Left lung (tissue), 4 donors: ENCODE measurements at regions not wholly inside any gene's neighbourhood (a gene's known extent, or its start where the extent isn't known, plus 50 kb on each side); places are given as distances from the start of the nearest gene placed in this dataset.

Source experiments
- ATAC-seq: fragments of 200-7000 bp; cut with Tn5 transposase; one replicate; pipeline ENCODE4 v1.9.1; 2020; ENCODE audit warnings: moderate library complexity
- DNase-seq, 4 donors: peaks; one replicate each; pipeline ENCODE4 v3.0.0-alpha.2; 2013 to 2020
- H3K27ac ChIP-seq, 2 donors: fragments of 200-600 bp; sonication (generic) in 1 of 2; one replicate each; pipeline versions ENCODE4 v1.5.0 to v1.8.0; 2020 to 2021
- H3K27me3 ChIP-seq, 2 donors: fragments of 200-600 bp; sonication (generic) in 1 of 2; one replicate each; pipeline versions ENCODE4 v1.5.0 to v1.8.0; 2020 to 2021
- H3K36me3 ChIP-seq, 2 donors: fragments of 200-600 bp; sonication (generic) in 1 of 2; one replicate each; pipeline versions ENCODE4 v1.5.0 to v1.8.0; 2020 to 2021
- H3K4me1 ChIP-seq, 2 donors: fragments of 200-600 bp; one replicate each; pipeline ENCODE4 v1.8.0; 2021
- H3K4me3 ChIP-seq, 2 donors: fragments of 200-600 bp; sonication (generic) in 1 of 2; one replicate each; pipeline versions ENCODE4 v1.5.0 to v1.8.0; 2020 to 2021; ENCODE audit warnings: mild to moderate bottlenecking in 1 of 2
- H3K9me3 ChIP-seq, 2 donors: fragments of 200-600 bp; sonication (generic) in 1 of 2; one replicate each; pipeline versions ENCODE4 v1.5.0 to v1.8.0; 2020 to 2021
- intact Hi-C, 2 donors: fragments of 100-400 bp; cut with DNase I; formaldehyde crosslinking; loops; one replicate each; pipeline versions ENCODE4 v1.11.2 to v1.14.2; 2022
- TF ChIP-seq, protein P1 (sequence below), 2 donors: fragments of 200-600 bp; sonication (generic) in 1 of 2; IDR thresholded peaks; one replicate each; pipeline versions ENCODE4 v1.5.0 to v1.8.0; 2021; ENCODE audit warnings: antibody characterized with exemption in 2 of 2
- donor health status: DM: no; HTN: yes; CAD: no.
- donor health status: DM: no; HTN: no; CAD: no.

- TF ChIP-seq, protein P1, sequence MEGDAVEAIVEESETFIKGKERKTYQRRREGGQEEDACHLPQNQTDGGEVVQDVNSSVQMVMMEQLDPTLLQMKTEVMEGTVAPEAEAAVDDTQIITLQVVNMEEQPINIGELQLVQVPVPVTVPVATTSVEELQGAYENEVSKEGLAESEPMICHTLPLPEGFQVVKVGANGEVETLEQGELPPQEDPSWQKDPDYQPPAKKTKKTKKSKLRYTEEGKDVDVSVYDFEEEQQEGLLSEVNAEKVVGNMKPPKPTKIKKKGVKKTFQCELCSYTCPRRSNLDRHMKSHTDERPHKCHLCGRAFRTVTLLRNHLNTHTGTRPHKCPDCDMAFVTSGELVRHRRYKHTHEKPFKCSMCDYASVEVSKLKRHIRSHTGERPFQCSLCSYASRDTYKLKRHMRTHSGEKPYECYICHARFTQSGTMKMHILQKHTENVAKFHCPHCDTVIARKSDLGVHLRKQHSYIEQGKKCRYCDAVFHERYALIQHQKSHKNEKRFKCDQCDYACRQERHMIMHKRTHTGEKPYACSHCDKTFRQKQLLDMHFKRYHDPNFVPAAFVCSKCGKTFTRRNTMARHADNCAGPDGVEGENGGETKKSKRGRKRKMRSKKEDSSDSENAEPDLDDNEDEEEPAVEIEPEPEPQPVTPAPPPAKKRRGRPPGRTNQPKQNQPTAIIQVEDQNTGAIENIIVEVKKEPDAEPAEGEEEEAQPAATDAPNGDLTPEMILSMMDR (IDR thresholded peaks at IDR 0.05) = no peak
- Histone ChIP-seq H3K4me1 (peaks cover 4 to 14% of the 10 kb centered on the region in 2 donors), H3K27ac (no peak overlapping the region), H3K36me3 (no peaks in the 10 kb centered on the region), H3K27me3 (no peaks in the 10 kb centered on the region), H3K9me3 (no peaks in the 10 kb centered on the region), H3K4me3 (no peak overlapping the region)
- DNase-seq = no peak
- intact Hi-C loops = no loop called here
- ATAC-seq = no peak
Measured at GRCh38 chr1:185444676-185445075, 127.6 kb upstream of the IVNS1ABP start.

- Histone ChIP-seq H3K27me3 (no peaks in the 10 kb centered on the region), H3K27ac (no peak overlapping the region), H3K9me3 (no peaks in the 10 kb centered on the region), H3K36me3 (no peaks in the 10 kb centered on the region), H3K4me1 (peaks cover 4 to 23% of the 10 kb centered on the region in 2 donors), H3K4me3 (no peak overlapping the region)
- DNase-seq (no peak), ATAC-seq (no peak)
- intact Hi-C loops = no loop called here
- TF ChIP-seq, protein P1 (IDR thresholded peaks at IDR 0.05) = no peak
Measured at GRCh38 chr1:185442050-185442449, 125.0 kb upstream of the IVNS1ABP start.

DNA sequence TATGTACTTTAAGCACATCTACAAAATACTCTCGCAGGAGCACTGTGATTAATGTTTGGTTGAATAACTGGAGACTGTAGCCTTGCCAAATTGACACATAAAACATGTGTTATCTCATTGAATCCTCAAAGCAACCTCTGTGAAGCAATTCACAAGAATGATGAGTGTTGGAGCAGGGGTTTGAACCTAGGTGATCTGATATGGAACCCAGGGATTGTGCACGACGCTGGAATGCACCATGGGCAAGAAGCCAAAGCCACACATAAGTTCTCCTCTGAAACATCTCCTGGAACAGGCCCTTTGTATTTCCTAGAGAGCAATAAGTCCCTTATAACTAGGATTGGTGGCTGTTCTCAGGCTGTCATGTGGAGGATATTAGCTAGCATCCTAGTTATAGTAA lies 124.6 kb upstream of the IVNS1ABP start:
- Histone ChIP-seq H3K4me1 (peaks cover 4 to 23% of the 10 kb centered on the region in 2 donors), H3K27me3 (no peaks in the 10 kb centered on the region), H3K27ac (no peak overlapping the region), H3K9me3 (no peaks in the 10 kb centered on the region), H3K4me3 (no peak overlapping the region), H3K36me3 (no peaks in the 10 kb centered on the region)
- TF ChIP-seq, protein P1 (IDR thresholded peaks at IDR 0.05) = no peak
- ATAC-seq = peak; percentile 11
- intact Hi-C loops = no loop called here
- no peak for DNase-seq

DNA sequence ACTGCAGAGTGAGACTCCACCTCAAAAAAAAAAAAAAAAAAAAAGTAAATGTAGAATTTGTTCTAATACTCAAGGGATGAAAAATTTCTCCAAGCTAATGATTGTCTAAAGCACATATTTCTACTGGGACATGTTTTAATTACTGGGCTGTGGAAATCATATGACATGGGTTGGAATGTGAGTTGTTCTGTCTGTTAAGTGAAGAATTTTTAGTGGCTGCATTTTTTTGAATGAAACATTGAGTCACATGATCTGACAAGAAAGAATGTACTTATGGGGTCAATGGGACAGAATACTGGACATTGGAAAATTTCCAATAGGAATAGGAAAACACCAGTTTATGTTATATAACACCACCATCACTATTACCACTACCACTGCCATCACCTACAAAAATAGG lies 123.8 kb upstream of the IVNS1ABP start:
- DNase-seq = no peak
- TF ChIP-seq, protein P1 (IDR thresholded peaks at IDR 0.05) = no peak
- H3K27ac ChIP-seq = peak overlapping the region in 1 of 2 donors; percentile 86

DNA sequence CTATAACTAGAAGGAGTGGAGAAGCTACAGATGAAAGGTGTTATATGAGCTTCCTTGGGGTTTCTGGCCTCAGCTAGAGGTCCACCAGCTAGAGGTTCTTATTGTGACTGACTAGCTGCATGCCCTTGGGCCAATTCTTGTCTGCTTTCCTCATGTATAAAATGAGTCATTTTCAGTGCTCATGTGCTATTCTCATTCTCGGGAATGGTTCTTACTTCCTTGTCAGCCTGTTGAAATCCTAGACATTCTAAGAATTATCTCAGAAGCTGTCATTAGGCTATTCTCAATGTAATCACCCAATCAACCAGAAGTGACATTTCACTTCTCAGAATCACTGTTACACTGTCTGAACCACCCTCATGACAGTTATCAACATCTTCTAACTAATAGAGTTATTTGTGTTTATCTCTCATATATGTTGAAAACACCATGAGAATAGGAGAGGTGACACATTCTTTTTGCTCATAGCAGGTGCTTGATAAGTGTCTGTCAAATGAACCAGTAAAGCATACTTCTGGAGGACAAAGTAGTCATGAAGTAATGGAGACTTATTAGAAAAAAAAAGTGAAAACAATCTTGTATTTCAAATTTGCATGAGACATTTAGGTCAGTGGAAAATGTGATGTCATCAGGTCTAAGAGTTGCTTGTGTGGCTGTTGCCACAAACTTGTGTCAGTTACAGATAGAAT lies 122.8 kb upstream of the IVNS1ABP start:
- ATAC-seq = peak; percentile 77
- Histone ChIP-seq H3K27ac (peak overlapping the region; percentile 67 to 86), H3K4me1 (peaks cover 4 to 23% of the 10 kb centered on the region in 2 donors), H3K4me3 (no peak overlapping the region), H3K36me3 (no peaks in the 10 kb centered on the region), H3K27me3 (no peaks in the 10 kb centered on the region), H3K9me3 (no peaks in the 10 kb centered on the region)
- intact Hi-C loops = no loop called here
- TF ChIP-seq, protein P1 (IDR thresholded peaks at IDR 0.05) = no peak
- DNase-seq = no peak

More for the DNA sequence above, 123.8 kb upstream of the IVNS1ABP start:
- intact Hi-C loops = no loop called here
- Histone ChIP-seq H3K4me1 (peaks cover 4 to 23% of the 10 kb centered on the region in 2 donors), H3K4me3 (no peak overlapping the region), H3K9me3 (no peaks in the 10 kb centered on the region), H3K27me3 (no peaks in the 10 kb centered on the region), H3K36me3 (no peaks in the 10 kb centered on the region)
- peak; percentile 30 for ATAC-seq
